ENCODE measurements at regions not wholly inside any gene's neighbourhood (a gene's known extent, or its start where the extent isn't known, plus 50 kb on each side); places are given as distances from the start of the nearest gene placed in this dataset.

GRCh38 chr10:63077800-63078199, 55.3 kb upstream of the NRBF2 start:
- H3K4me3 ChIP-seq (ENCODE audit: low read length in 2 of 2), result no peak overlapping the region
- no peak overlapping the region for H3K9ac ChIP-seq (ENCODE audit: low read depth in 1 of 2, low read length in 2 of 2)
- H3K9me3 ChIP-seq (ENCODE audit: control insufficient read depth in 2 of 2, low read length in 2 of 2), result no peaks in the 10 kb centered on the region
- H3K27ac ChIP-seq (ENCODE audit: low read depth in 2 of 2, low read length in 2 of 2), result no peak overlapping the region
- H3K4me1 ChIP-seq (ENCODE audit: control insufficient read depth in 2 of 2, insufficient read depth in 2 of 2, low read length in 2 of 2), result no peaks in the 10 kb centered on the region
- H3K27me3 ChIP-seq (ENCODE audit: control insufficient read depth in 2 of 2, insufficient read depth in 2 of 2, low read length in 2 of 2), result no peaks in the 10 kb centered on the region
- no peaks in the 10 kb centered on the region for H3K36me3 ChIP-seq (ENCODE audit: control insufficient read depth in 2 of 2, insufficient read depth in 2 of 2, low read length in 2 of 2)

GRCh38 chr10:63072951-63073350, 60.2 kb upstream of the NRBF2 start:
- Histone ChIP-seq H3K9ac (ENCODE audit: low read depth in 1 of 2, low read length in 2 of 2) (no peak overlapping the region), H3K4me3 (ENCODE audit: low read length in 2 of 2) (no peak overlapping the region), H3K4me1 (ENCODE audit: control insufficient read depth in 2 of 2, insufficient read depth in 2 of 2, low read length in 2 of 2) (no peaks in the 10 kb centered on the region), H3K27ac (ENCODE audit: low read depth in 2 of 2, low read length in 2 of 2) (no peak overlapping the region), H3K36me3 (ENCODE audit: control insufficient read depth in 2 of 2, insufficient read depth in 2 of 2, low read length in 2 of 2) (no peaks in the 10 kb centered on the region), H3K9me3 (ENCODE audit: control insufficient read depth in 2 of 2, low read length in 2 of 2) (no peaks in the 10 kb centered on the region), H3K27me3 (ENCODE audit: control insufficient read depth in 2 of 2, insufficient read depth in 2 of 2, low read length in 2 of 2) (no peaks in the 10 kb centered on the region)

- Histone ChIP-seq H3K36me3 (ENCODE audit: control insufficient read depth in 2 of 2, insufficient read depth in 2 of 2, low read length in 2 of 2) (no peaks in the 10 kb centered on the region), H3K4me3 (ENCODE audit: low read length in 2 of 2) (no peak overlapping the region), H3K9me3 (ENCODE audit: control insufficient read depth in 2 of 2, low read length in 2 of 2) (no peaks in the 10 kb centered on the region), H3K27me3 (ENCODE audit: control insufficient read depth in 2 of 2, insufficient read depth in 2 of 2, low read length in 2 of 2) (peaks cover 0 to 3% of the 10 kb centered on the region in 2 donors), H3K4me1 (ENCODE audit: control insufficient read depth in 2 of 2, insufficient read depth in 2 of 2, low read length in 2 of 2) (no peaks in the 10 kb centered on the region), H3K9ac (ENCODE audit: low read depth in 1 of 2, low read length in 2 of 2) (no peak overlapping the region), H3K27ac (ENCODE audit: low read depth in 2 of 2, low read length in 2 of 2) (no peak overlapping the region)
These were observed 62.0 kb upstream of the NRBF2 start for GRCh38 chr10:63071145-63071544.

- H3K9me3 ChIP-seq (ENCODE audit: control insufficient read depth in 2 of 2, low read length in 2 of 2), result no peaks in the 10 kb centered on the region
- no peaks in the 10 kb centered on the region for H3K4me1 ChIP-seq (ENCODE audit: control insufficient read depth in 2 of 2, insufficient read depth in 2 of 2, low read length in 2 of 2)
- peaks cover 0 to 3% of the 10 kb centered on the region in 2 donors for H3K27me3 ChIP-seq (ENCODE audit: control insufficient read depth in 2 of 2, insufficient read depth in 2 of 2, low read length in 2 of 2)
- H3K36me3 ChIP-seq (ENCODE audit: control insufficient read depth in 2 of 2, insufficient read depth in 2 of 2, low read length in 2 of 2), result no peaks in the 10 kb centered on the region
- H3K9ac ChIP-seq (ENCODE audit: low read depth in 1 of 2, low read length in 2 of 2), result no peak overlapping the region
- no peak overlapping the region for H3K4me3 ChIP-seq (ENCODE audit: low read length in 2 of 2)
- H3K27ac ChIP-seq (ENCODE audit: low read depth in 2 of 2, low read length in 2 of 2), result no peak overlapping the region
These were observed 63.8 kb upstream of the NRBF2 start for GRCh38 chr10:63069318-63069717.

GRCh38 chr10:63068246-63068645, 64.9 kb upstream of the NRBF2 start:
- Histone ChIP-seq H3K27ac (ENCODE audit: low read depth in 2 of 2, low read length in 2 of 2) (no peak overlapping the region), H3K9ac (ENCODE audit: low read depth in 1 of 2, low read length in 2 of 2) (no peak overlapping the region), H3K27me3 (ENCODE audit: control insufficient read depth in 2 of 2, insufficient read depth in 2 of 2, low read length in 2 of 2) (peaks cover 0 to 3% of the 10 kb centered on the region in 2 donors), H3K4me3 (ENCODE audit: low read length in 2 of 2) (no peak overlapping the region), H3K4me1 (ENCODE audit: control insufficient read depth in 2 of 2, insufficient read depth in 2 of 2, low read length in 2 of 2) (no peaks in the 10 kb centered on the region), H3K9me3 (ENCODE audit: control insufficient read depth in 2 of 2, low read length in 2 of 2) (no peaks in the 10 kb centered on the region), H3K36me3 (ENCODE audit: control insufficient read depth in 2 of 2, insufficient read depth in 2 of 2, low read length in 2 of 2) (no peaks in the 10 kb centered on the region)

GRCh38 chr10:63066606-63067005, 66.5 kb upstream of the NRBF2 start:
- Histone ChIP-seq H3K27me3 (ENCODE audit: control insufficient read depth in 2 of 2, insufficient read depth in 2 of 2, low read length in 2 of 2) (peaks cover 0 to 3% of the 10 kb centered on the region in 2 donors), H3K9ac (ENCODE audit: low read depth in 1 of 2, low read length in 2 of 2) (no peak overlapping the region), H3K27ac (ENCODE audit: low read depth in 2 of 2, low read length in 2 of 2) (no peak overlapping the region), H3K4me1 (ENCODE audit: control insufficient read depth in 2 of 2, insufficient read depth in 2 of 2, low read length in 2 of 2) (no peaks in the 10 kb centered on the region), H3K9me3 (ENCODE audit: control insufficient read depth in 2 of 2, low read length in 2 of 2) (no peaks in the 10 kb centered on the region), H3K36me3 (ENCODE audit: control insufficient read depth in 2 of 2, insufficient read depth in 2 of 2, low read length in 2 of 2) (no peaks in the 10 kb centered on the region), H3K4me3 (ENCODE audit: low read length in 2 of 2) (no peak overlapping the region)

GRCh38 chr10:63064706-63065105, 68.4 kb upstream of the NRBF2 start:
- no peak overlapping the region for H3K4me3 ChIP-seq (ENCODE audit: low read length in 2 of 2)
- H3K9ac ChIP-seq (ENCODE audit: low read depth in 1 of 2, low read length in 2 of 2), result no peak overlapping the region

GRCh38 chr10:63058236-63058635, 74.9 kb upstream of the NRBF2 start:
- Histone ChIP-seq H3K27me3 (ENCODE audit: control insufficient read depth in 2 of 2, insufficient read depth in 2 of 2, low read length in 2 of 2) (no peaks in the 10 kb centered on the region), H3K4me1 (ENCODE audit: control insufficient read depth in 2 of 2, insufficient read depth in 2 of 2, low read length in 2 of 2) (no peaks in the 10 kb centered on the region), H3K36me3 (ENCODE audit: control insufficient read depth in 2 of 2, insufficient read depth in 2 of 2, low read length in 2 of 2) (no peaks in the 10 kb centered on the region), H3K27ac (ENCODE audit: low read depth in 2 of 2, low read length in 2 of 2) (no peak overlapping the region), H3K9me3 (ENCODE audit: control insufficient read depth in 2 of 2, low read length in 2 of 2) (no peaks in the 10 kb centered on the region), H3K9ac (ENCODE audit: low read depth in 1 of 2, low read length in 2 of 2) (no peak overlapping the region), H3K4me3 (ENCODE audit: low read length in 2 of 2) (no peak overlapping the region)

More at GRCh38 chr10:63064706-63065105, 68.4 kb upstream of the NRBF2 start:
- no peaks in the 10 kb centered on the region for H3K4me1 ChIP-seq (ENCODE audit: control insufficient read depth in 2 of 2, insufficient read depth in 2 of 2, low read length in 2 of 2)
- H3K27ac ChIP-seq (ENCODE audit: low read depth in 2 of 2, low read length in 2 of 2), result no peak overlapping the region
- peaks cover 0 to 3% of the 10 kb centered on the region in 2 donors for H3K27me3 ChIP-seq (ENCODE audit: control insufficient read depth in 2 of 2, insufficient read depth in 2 of 2, low read length in 2 of 2)
- no peaks in the 10 kb centered on the region for H3K9me3 ChIP-seq (ENCODE audit: control insufficient read depth in 2 of 2, low read length in 2 of 2)
- H3K36me3 ChIP-seq (ENCODE audit: control insufficient read depth in 2 of 2, insufficient read depth in 2 of 2, low read length in 2 of 2), result no peaks in the 10 kb centered on the region

GRCh38 chr10:63057509-63057908, 75.6 kb upstream of the NRBF2 start:
- H3K4me3 ChIP-seq (ENCODE audit: low read length in 2 of 2), result no peak overlapping the region
- no peaks in the 10 kb centered on the region for H3K27me3 ChIP-seq (ENCODE audit: control insufficient read depth in 2 of 2, insufficient read depth in 2 of 2, low read length in 2 of 2)
- H3K4me1 ChIP-seq (ENCODE audit: control insufficient read depth in 2 of 2, insufficient read depth in 2 of 2, low read length in 2 of 2), result no peaks in the 10 kb centered on the region

GRCh38 chr10:63055705-63056104, 77.4 kb upstream of the NRBF2 start:
- H3K9ac ChIP-seq (ENCODE audit: low read depth in 1 of 2, low read length in 2 of 2), result no peak overlapping the region

More at GRCh38 chr10:63057509-63057908, 75.6 kb upstream of the NRBF2 start:
- Histone ChIP-seq H3K27ac (ENCODE audit: low read depth in 2 of 2, low read length in 2 of 2) (no peak overlapping the region), H3K36me3 (ENCODE audit: control insufficient read depth in 2 of 2, insufficient read depth in 2 of 2, low read length in 2 of 2) (no peaks in the 10 kb centered on the region), H3K9me3 (ENCODE audit: control insufficient read depth in 2 of 2, low read length in 2 of 2) (no peaks in the 10 kb centered on the region), H3K9ac (ENCODE audit: low read depth in 1 of 2, low read length in 2 of 2) (no peak overlapping the region)

More at GRCh38 chr10:63055705-63056104, 77.4 kb upstream of the NRBF2 start:
- Histone ChIP-seq H3K4me1 (ENCODE audit: control insufficient read depth in 2 of 2, insufficient read depth in 2 of 2, low read length in 2 of 2) (no peaks in the 10 kb centered on the region), H3K27me3 (ENCODE audit: control insufficient read depth in 2 of 2, insufficient read depth in 2 of 2, low read length in 2 of 2) (no peaks in the 10 kb centered on the region), H3K36me3 (ENCODE audit: control insufficient read depth in 2 of 2, insufficient read depth in 2 of 2, low read length in 2 of 2) (no peaks in the 10 kb centered on the region), H3K4me3 (ENCODE audit: low read length in 2 of 2) (no peak overlapping the region), H3K27ac (ENCODE audit: low read depth in 2 of 2, low read length in 2 of 2) (no peak overlapping the region), H3K9me3 (ENCODE audit: control insufficient read depth in 2 of 2, low read length in 2 of 2) (no peaks in the 10 kb centered on the region)
